ENCODE measurements at regions not wholly inside any gene's neighbourhood (a gene's known extent, or its start where the extent isn't known, plus 50 kb on each side); places are given as distances from the start of the nearest gene placed in this dataset.

- ATAC-seq (ENCODE audit: low read depth) (no peak), DNase-seq (no peak)
- intact Hi-C loops (cut with micrococcal nuclease): no loop called here
- Mint-ChIP-seq H3K27me3 (peaks cover 2% of the 10 kb centered on the region), H3K4me3 (no peak overlapping the region), H3K36me3 (ENCODE audit: low read depth) (no peaks in the 10 kb centered on the region), H3K9me3 (no peaks in the 10 kb centered on the region), H3K27ac (no peak overlapping the region), H3K4me1 (no peaks in the 10 kb centered on the region)
- ChIA-PET POLR2A (no interaction called here), CTCF (no interaction called here)
- TF ChIP-seq CTCF (IDR thresholded peaks at IDR 0.05): no peak
Observed at GRCh38 chr20:19045371-19045770, 167.1 kb upstream of the SLC24A3 start.

- Mint-ChIP-seq H3K9me3 (no peaks in the 10 kb centered on the region), H3K36me3 (ENCODE audit: low read depth) (no peaks in the 10 kb centered on the region), H3K4me1 (no peaks in the 10 kb centered on the region), H3K4me3 (no peak overlapping the region), H3K27me3 (no peaks in the 10 kb centered on the region), H3K27ac (no peak overlapping the region)
- no peak for TF ChIP-seq CTCF (IDR thresholded peaks at IDR 0.05)
- POLR2A ChIA-PET: no interaction called here
- intact Hi-C loops (cut with micrococcal nuclease): no loop called here
- DNase-seq (no peak), ATAC-seq (ENCODE audit: low read depth) (no peak)
- CTCF ChIA-PET: no interaction called here
Observed at GRCh38 chr20:19047040-19047950, 165.1 kb upstream of the SLC24A3 start.

- intact Hi-C loops (cut with micrococcal nuclease): no loop called here
- CTCF ChIA-PET: no interaction called here
Observed at GRCh38 chr20:19047951-19048296, 164.5 kb upstream of the SLC24A3 start.

GRCh38 chr20:19048995-19049501 lies 163.4 kb upstream of the SLC24A3 start:
- DNase-seq: no peak
- H3K4me3 Mint-ChIP-seq: no peak overlapping the region
- no peak overlapping the region for H3K27ac Mint-ChIP-seq
- no peaks in the 10 kb centered on the region for H3K36me3 Mint-ChIP-seq (ENCODE audit: low read depth)
- TF ChIP-seq CTCF (IDR thresholded peaks at IDR 0.05): no peak
- CTCF ChIA-PET: no interaction called here
- POLR2A ChIA-PET: no interaction called here
- no peak for ATAC-seq (ENCODE audit: low read depth)
- H3K9me3 Mint-ChIP-seq: no peaks in the 10 kb centered on the region
- no peaks in the 10 kb centered on the region for H3K4me1 Mint-ChIP-seq
- no peaks in the 10 kb centered on the region for H3K27me3 Mint-ChIP-seq
- intact Hi-C loops (cut with micrococcal nuclease): no loop called here

More at GRCh38 chr20:19047951-19048296, 164.5 kb upstream of the SLC24A3 start:
- ATAC-seq (ENCODE audit: low read depth) (no peak), DNase-seq (no peak)
- Mint-ChIP-seq H3K27me3 (no peaks in the 10 kb centered on the region), H3K27ac (no peak overlapping the region), H3K4me3 (no peak overlapping the region), H3K36me3 (ENCODE audit: low read depth) (no peaks in the 10 kb centered on the region), H3K4me1 (no peaks in the 10 kb centered on the region), H3K9me3 (no peaks in the 10 kb centered on the region)
- TF ChIP-seq CTCF (IDR thresholded peaks at IDR 0.05): no peak
- POLR2A ChIA-PET: no interaction called here

GRCh38 chr20:19049514-19049913 lies 162.9 kb upstream of the SLC24A3 start:
- TF ChIP-seq CTCF (IDR thresholded peaks at IDR 0.05): no peak
- DNase-seq (no peak), ATAC-seq (ENCODE audit: low read depth) (no peak)
- Mint-ChIP-seq H3K9me3 (no peaks in the 10 kb centered on the region), H3K4me3 (no peak overlapping the region), H3K4me1 (no peaks in the 10 kb centered on the region), H3K36me3 (ENCODE audit: low read depth) (no peaks in the 10 kb centered on the region), H3K27me3 (no peaks in the 10 kb centered on the region), H3K27ac (no peak overlapping the region)
- intact Hi-C loops (cut with micrococcal nuclease): no loop called here
- CTCF ChIA-PET: no interaction called here
- POLR2A ChIA-PET: no interaction called here
